ENCODE measurements at regions not wholly inside any gene's neighbourhood (a gene's known extent, or its start where the extent isn't known, plus 50 kb on each side); places are given as distances from the start of the nearest gene placed in this dataset.

GRCh38 chr3:72543246-72543645, 305.0 kb downstream of the SHQ1 start:
- Histone ChIP-seq H3K27me3 (ENCODE audit: control insufficient read depth in 2 of 2, insufficient read depth in 2 of 2, low read length in 2 of 2) (no peaks in the 10 kb centered on the region), H3K9ac (replicated peaks; ENCODE audit: extremely low read depth, insufficient read depth, low read length) (no peak overlapping the region), H3K4me2 (ENCODE audit: insufficient read depth, low read length) (no peak overlapping the region), H3K4me3 (replicated peaks in 1 of 3; ENCODE audit: insufficient read depth in 1 of 3, low read depth in 1 of 3, low read length in 3 of 3) (no peak overlapping the region), H3K79me2 (ENCODE audit: control insufficient read depth, insufficient read depth, low read length) (no peaks in the 10 kb centered on the region), H3K27ac (ENCODE audit: insufficient read depth, low read depth, low read length) (no peak overlapping the region), H3K4me1 (ENCODE audit: control insufficient read depth, extremely low read depth, insufficient read depth, low read length) (no peaks in the 10 kb centered on the region), H2AFZ (ENCODE audit: low read depth, low read length) (no peak overlapping the region), H3K36me3 (ENCODE audit: control insufficient read depth in 2 of 2, extremely low read depth in 1 of 2, insufficient read depth in 2 of 2, low read length in 2 of 2) (no peaks in the 10 kb centered on the region), H3K9me1 (replicated peaks; ENCODE audit: control insufficient read depth, extremely low read depth, insufficient read depth, low read length) (no peaks in the 10 kb centered on the region), H4K20me1 (replicated peaks; ENCODE audit: control insufficient read depth, extremely low read depth, insufficient read depth, low read length) (no peaks in the 10 kb centered on the region), H3K9me3 (replicated peaks; ENCODE audit: control insufficient read depth, insufficient read depth, low read length) (no peaks in the 10 kb centered on the region)
- BruUV-seq (replicated peaks) = no TSS peak
- intact Hi-C loops (cut with micrococcal nuclease) (no loop called here), dilution Hi-C loops (cut with MboI; ENCODE audit: extremely low pct_ligation_motif_present, low sequenced_read_pairs) (no loop called here)
- DNase-seq (ENCODE audit: low read depth, low spot score) (no peak), FAIRE-seq (no peak)
- TF ChIP-seq MYC (IDR thresholded peaks at IDR 0.05; ENCODE audit: low read depth, low read length) (no peak), EZH2 (IDR thresholded peaks at IDR 0.05; ENCODE audit: borderline replicate concordance, low read depth, low read length, severe bottlenecking) (no peak), GATA2 (IDR thresholded peaks at IDR 0.05; ENCODE audit: insufficient read depth, insufficient read length, low read depth, low read length) (no peak), JUN (IDR thresholded peaks at IDR 0.05; ENCODE audit: borderline replicate concordance, insufficient read depth, insufficient read length, low read depth) (no peak), POLR2AphosphoS5 (IDR thresholded peaks at IDR 0.05; ENCODE audit: insufficient read depth, low read depth, low read length) (no peak), POLR2A (IDR thresholded peaks at IDR 0.05; ENCODE audit: low read depth, low read length) (no peak), MAX (IDR thresholded peaks at IDR 0.05; ENCODE audit: insufficient read depth, insufficient read length) (no peak), FOS (IDR thresholded peaks at IDR 0.05; ENCODE audit: borderline replicate concordance, insufficient read depth, low read length) (no peak)
- TF ChIP-seq, protein P1, sequence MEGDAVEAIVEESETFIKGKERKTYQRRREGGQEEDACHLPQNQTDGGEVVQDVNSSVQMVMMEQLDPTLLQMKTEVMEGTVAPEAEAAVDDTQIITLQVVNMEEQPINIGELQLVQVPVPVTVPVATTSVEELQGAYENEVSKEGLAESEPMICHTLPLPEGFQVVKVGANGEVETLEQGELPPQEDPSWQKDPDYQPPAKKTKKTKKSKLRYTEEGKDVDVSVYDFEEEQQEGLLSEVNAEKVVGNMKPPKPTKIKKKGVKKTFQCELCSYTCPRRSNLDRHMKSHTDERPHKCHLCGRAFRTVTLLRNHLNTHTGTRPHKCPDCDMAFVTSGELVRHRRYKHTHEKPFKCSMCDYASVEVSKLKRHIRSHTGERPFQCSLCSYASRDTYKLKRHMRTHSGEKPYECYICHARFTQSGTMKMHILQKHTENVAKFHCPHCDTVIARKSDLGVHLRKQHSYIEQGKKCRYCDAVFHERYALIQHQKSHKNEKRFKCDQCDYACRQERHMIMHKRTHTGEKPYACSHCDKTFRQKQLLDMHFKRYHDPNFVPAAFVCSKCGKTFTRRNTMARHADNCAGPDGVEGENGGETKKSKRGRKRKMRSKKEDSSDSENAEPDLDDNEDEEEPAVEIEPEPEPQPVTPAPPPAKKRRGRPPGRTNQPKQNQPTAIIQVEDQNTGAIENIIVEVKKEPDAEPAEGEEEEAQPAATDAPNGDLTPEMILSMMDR (IDR thresholded peaks at IDR 0.05; ENCODE audit: extremely low read depth in 1 of 2, insufficient read depth in 1 of 2, low read depth in 1 of 2, low read length in 2 of 2) = no peak
- ChIA-PET CTCF (no interaction called here), POLR2A (no interaction called here)

Measured in endothelial cell of umbilical vein (primary cell).